GM18861 (cell line): ENCODE measurements at regions not wholly inside any gene's neighbourhood (a gene's known extent, or its start where the extent isn't known, plus 50 kb on each side); places are given as distances from the start of the nearest gene placed in this dataset.
"Not testable (repeated sequence)": the region's sequence is repeated elsewhere in the genome, so short reads cannot be mapped to it uniquely, and the experiment has no call there.

Experiments used
- ATAC-seq: cut with Tn5 transposase; IDR thresholded peaks from one replicate; pipeline ENCODE4 v1.9.1; 2021; ENCODE audit not compliant: unreplicated experiment

DNA sequence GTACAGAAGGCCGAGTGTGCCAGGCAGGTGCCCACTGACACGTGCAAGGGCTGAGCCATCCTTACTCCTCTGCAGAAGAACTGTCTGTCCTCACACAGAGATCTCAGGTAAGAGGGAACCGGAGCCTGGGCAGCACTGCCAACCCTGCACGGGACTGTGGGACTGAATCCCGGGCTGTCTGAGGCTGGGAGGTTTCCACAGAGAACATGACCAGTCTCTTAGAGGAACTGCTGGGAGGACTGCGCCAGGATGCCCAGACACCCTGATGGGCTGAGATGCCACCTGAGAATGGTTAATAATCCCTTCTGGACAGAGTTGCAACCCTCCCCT, 302.9 kb upstream of the SFSWAP start:
- ATAC-seq, result no peak

- ATAC-seq, result no peak
Observed at GRCh38 chr12:131408484-131408883, 302.4 kb upstream of the SFSWAP start.

- ATAC-seq, result no peak
Observed at GRCh38 chr12:131409211-131409610, 301.7 kb upstream of the SFSWAP start.

DNA sequence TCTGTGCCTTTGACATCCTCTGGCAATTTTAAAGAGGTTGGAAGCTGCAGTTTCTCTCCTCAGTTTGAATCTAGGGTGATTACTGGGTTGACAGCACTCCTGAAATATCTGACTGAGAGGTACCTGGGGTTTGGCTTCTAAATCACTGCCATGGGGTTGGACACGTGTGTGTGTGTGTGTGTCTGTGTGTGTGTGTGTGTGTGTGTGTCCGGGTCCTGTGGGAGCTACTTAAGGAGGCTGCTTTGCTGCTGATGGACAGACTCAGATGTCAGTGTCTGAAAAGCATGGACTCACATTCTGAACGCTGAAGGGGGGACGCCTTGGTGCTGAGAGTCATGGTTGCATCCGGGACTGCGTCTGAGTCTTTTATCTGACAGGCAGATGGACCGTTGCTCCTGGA, 299.1 kb upstream of the SFSWAP start:
- ATAC-seq, result not testable (repeated sequence)

- ATAC-seq, result no peak
Observed at GRCh38 chr12:131413006-131413405, 297.9 kb upstream of the SFSWAP start.

- no peak for ATAC-seq
Observed at GRCh38 chr12:131413471-131413870, 297.4 kb upstream of the SFSWAP start.

DNA sequence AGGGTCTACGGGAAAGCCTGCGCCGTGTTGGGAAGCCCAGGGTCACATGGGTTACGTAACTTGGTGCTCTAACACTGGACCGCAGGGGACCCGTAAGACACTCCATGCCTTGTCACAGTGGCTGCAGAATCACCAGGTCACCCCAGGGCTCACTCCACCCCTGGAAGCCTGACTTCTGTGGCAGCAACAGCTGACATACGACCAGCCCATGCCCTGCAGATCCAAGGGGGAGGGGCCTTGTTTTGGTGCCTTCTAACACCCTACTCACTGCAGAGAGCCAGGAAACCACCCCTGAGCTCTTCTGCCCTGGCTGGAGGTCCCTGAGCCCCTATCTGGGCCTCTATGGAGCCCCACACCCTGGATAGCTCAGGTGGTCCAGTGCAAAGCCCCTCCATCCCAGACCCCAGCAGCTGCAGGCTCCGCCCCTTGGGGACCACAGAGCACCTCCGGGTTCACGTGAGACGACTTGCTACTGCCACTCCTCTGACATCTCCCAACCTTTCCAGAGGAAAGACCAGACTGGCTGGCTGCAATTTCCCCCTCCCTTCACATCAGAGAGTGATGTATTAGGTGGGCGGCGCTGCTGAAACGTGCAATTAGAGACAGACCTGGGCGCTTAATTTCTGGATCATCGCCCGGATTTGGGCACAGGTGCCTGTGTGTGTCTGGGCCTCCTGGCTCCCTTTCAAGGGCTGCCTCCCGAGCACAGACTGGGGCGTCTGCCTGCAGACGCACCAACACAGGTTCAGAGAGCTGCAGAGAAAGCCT, 296.6 kb upstream of the SFSWAP start:
- not testable (repeated sequence) for ATAC-seq

GRCh38 chr12:131415781-131416180, 295.1 kb upstream of the SFSWAP start:
- ATAC-seq, result no peak

GRCh38 chr12:131418121-131418520, 292.8 kb upstream of the SFSWAP start:
- no peak for ATAC-seq

GRCh38 chr12:131418884-131419283, 292.0 kb upstream of the SFSWAP start:
- no peak for ATAC-seq

DNA sequence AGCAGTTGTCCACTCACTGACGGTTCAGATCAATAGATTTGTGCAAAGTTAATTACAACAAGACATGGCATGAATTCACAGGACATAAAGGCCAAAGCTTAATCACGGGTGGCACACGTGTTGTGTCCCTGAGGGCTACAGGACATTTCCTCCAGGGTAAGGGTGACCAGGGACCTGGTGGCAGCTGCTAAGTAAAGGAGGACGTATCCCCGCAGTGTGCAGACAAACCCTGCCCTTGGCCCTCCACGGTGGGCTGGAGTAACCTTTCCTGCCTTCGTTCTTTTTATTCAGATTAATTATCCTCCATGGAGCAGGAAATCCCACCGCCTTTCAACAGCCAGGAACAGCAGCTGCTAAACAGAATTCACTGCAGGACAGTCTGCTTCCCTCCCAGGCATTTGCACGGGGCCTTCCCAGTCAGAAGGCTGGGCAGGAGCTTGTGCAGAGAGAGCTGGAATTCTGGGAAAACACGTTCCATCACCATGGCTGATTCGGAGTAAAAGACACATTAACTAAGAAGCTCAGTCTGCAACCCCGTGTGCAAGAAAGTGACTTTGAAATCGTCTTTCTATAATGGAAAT, 289.9 kb upstream of the SFSWAP start:
- ATAC-seq, result no peak

- no peak for ATAC-seq
Observed at GRCh38 chr12:131421509-131422186, 289.2 kb upstream of the SFSWAP start.

DNA sequence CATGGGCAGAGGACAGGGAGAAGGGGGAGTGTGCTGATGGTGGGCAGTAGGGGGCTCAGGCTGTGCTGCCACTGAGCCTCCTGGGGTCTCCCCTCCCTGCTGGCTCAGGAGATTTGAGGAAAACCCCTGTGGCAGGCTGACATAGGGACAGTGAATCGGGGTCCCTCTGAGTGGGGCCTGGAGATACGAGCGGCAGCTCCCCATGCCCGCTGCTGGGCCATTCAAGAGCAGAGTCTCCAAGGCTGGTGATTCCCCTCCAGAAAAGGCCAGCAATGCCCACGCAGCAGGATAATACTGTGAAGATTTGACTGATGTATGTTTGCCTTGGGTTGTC, 288.7 kb upstream of the SFSWAP start:
- ATAC-seq, result no peak

DNA sequence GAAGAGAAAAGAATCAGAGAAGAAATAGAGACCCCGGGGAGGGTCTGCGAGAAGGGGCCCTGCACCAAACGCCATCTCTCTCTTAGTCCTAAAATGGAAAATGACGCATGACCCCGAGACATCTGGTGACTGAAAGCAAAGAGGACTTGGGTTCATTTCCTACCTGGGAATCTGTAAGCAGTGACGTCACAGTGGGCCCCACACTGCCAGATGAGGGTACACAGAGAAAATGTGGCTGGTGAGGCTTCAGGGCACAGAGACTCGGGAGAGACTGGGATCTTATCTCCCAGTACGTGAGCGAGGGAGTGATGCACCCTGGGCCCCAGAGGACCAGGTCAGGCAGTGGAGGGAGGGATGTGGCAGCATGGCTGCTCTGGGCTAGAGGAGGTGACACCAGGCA, 288.1 kb upstream of the SFSWAP start:
- no peak for ATAC-seq

- ATAC-seq, result no peak
Observed at GRCh38 chr12:131424270-131424669, 286.6 kb upstream of the SFSWAP start.

DNA sequence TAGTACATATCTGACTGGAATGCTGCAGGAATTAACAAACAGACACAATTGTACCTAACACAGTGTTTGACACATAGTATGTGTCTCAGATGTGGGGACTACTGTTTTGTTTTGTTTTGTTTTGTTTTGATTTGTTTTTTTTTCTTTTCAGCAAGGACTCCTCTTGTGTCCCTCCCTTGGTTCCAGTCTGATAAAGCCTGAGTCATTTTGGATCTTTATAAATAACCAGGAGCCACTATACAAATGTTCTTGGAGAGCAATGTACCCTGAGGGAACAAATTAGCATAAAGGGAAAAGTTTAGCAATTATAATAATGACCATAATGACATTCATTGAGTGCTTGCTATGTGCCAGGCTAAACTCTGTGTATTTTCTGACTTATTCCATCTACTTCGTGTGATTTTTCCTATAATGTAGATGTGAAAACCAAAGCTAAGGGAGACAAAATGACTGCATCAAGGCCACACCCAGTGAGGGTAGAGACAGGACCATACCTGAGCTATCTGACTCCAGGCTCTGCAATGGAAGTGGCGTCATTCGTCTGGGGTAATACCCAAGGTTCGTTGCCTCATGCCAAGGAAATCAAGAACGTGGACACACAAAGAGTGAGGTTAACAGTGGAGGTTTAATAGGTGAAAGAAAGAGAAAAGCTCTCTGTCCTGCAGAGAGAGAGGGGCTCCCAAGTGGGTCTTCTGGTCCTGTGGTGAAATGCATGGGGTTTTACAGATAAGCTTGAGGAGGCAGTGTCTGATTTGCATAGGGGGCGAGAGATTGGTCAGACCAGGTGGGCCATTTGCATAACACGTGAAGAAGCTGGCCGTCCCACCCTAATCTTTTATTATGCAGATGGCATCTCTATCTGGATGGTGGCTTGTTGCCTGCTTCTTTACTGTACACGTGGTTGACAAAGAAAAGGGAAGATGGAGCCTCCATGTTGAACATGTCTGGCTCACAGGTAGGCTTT, 285.5 kb upstream of the SFSWAP start:
- ATAC-seq, result no peak

DNA sequence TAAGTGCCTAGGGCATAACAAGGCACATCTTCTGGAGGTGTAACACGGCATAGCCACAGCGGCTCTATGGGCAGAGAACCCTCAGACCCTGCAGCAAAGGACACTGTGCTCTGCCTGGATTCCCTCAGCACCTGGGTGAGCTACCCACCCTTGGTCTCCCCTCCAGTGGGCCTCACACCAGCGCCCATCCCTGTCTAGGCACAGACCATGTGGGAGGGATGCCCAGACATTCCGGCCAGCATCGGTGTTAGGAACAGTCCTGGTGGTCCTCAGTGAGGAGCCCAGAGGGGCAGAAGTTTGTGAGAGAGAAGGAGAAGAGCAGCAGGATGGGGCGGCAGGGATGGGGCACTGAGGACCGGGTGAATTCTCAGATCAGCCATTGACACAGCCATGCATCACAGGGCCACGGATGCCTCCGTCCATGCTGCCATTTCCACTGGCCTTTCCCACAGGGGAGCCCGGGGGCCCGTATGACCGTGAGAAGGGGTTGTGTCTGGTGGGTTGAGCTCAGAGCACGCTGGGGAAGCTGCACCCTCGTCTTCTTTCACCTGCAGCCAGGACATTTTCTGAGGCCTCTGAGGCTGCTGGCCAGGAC, 282.7 kb upstream of the SFSWAP start:
- ATAC-seq, result no peak

GRCh38 chr12:131429221-131429620, 281.7 kb upstream of the SFSWAP start:
- ATAC-seq, result not testable (repeated sequence)

DNA sequence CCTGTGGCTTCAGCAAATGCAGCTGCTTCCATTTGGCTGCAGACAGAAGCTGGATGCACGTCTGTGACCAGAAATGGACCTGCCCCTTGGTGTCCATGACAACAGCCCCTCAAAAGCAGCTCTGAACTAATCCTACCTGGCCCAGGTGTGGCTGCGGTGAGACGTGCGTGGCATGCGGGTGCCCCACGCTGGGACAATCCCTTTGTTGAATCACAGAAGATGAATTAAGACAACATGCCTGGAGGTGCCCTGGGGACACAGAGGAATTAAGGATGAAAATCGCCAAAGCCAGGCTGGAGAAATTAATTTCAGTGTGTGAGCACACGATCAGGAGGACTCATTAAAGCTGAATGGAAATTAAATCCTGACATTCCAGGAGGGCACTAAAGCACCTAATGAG, 281.2 kb upstream of the SFSWAP start:
- not testable (repeated sequence) for ATAC-seq

DNA sequence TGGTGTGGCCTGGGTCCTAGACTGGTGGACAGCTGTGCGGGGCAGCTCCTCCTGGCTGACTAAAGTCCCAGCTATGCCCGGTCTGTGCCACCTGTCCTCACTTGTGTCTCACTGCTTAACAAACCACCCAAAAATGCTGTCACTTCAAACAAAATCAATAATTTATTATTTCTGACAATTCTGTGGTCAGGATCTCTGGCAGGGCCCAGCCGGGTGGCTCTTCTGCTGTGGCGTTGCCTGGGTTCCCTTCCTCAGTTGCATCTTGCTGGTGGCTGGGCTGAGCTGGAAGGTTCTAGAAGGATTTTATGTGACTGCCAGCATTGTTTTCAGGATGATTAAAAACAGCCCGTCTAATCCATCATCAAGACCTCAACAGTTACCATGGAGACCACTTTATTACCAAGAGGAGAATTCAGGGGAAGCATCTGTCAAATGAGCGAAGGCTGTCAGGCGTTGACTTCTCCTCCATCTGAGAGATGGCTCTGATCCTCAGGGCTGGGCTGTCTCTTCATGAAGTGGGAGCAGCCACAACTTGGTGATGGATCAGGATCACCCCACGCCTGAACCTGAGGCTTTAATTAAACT, 280.6 kb upstream of the SFSWAP start:
- no peak for ATAC-seq
